ENCODE measurements at regions not wholly inside any gene's neighbourhood (a gene's known extent, or its start where the extent isn't known, plus 50 kb on each side); places are given as distances from the start of the nearest gene placed in this dataset.
"Not testable (repeated sequence)": the region's sequence is repeated elsewhere in the genome, so short reads cannot be mapped to it uniquely, and the experiment has no call there.

GRCh38 chr6:81026041-81026553 is 726.4 kb downstream of the TENT5A start:
- no peak for DNase-seq (ENCODE audit: extremely low spot score)
- H3K36me3 ChIP-seq (ENCODE audit: insufficient read depth): no peaks in the 10 kb centered on the region
- 80% methylated on average over 2 of the region's 2 CpGs for WGBS

DNA sequence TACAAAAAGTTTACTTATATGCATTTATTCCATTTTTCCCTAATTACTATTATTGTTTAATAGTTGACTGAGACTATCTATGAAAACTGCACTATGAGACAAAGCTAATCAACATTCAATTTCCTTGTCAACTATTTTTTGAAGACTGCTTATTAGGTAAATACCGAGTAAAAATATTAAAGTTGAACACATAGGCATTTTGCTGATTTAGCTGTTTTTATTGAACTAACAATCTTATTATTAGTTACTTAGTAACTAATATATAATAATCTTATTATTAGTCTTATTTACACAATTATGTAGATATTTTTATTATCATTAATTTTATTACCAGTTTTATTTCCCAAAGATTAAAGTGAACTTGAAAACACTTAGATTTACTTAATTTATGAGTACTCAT is 728.8 kb downstream of the TENT5A start:
- 96% methylated on average over 1 of the region's 1 CpG for WGBS
- H3K27ac ChIP-seq (ENCODE audit: low read depth): no peak overlapping the region

More at GRCh38 chr6:81026041-81026553, 726.4 kb downstream of the TENT5A start:
- Histone ChIP-seq H3K4me3 (ENCODE audit: low read depth, low read length) (no peak overlapping the region), H3K27ac (ENCODE audit: low read depth) (no peak overlapping the region), H3K4me1 (ENCODE audit: insufficient read depth) (no peaks in the 10 kb centered on the region)

DNA sequence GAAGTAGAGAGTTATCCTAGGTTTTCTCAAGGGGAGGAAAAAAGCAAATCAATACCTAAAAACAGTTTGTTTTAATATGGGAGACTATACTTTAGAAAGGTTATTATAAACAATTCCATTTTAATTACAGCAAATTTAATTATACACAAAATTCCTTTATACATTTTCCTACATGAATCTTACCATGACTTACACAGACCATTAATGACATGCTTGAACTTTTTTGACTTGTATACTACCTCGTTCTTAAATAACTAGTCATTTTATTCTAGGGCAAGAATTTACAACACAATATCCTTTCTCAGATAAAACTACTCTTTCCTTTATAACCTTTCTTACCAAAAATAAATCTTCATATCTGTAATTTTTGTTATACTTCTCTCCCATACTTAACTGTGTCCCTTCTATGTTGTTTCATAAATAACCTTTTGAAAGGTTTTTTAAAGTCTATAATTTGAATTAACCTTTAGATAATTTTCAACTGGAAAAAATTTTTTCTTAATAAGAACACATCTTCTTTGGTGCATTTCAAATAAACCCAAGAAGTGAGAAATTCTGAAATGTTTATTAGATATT is 729.4 kb downstream of the TENT5A start:
- Histone ChIP-seq H3K4me1 (ENCODE audit: insufficient read depth) (no peaks in the 10 kb centered on the region), H3K36me3 (ENCODE audit: insufficient read depth) (no peaks in the 10 kb centered on the region), H3K4me3 (ENCODE audit: low read depth, low read length) (no peak overlapping the region), H3K27ac (ENCODE audit: low read depth) (no peak overlapping the region)
- DNase-seq (ENCODE audit: extremely low spot score): no peak
- WGBS: 81% methylated on average over 1 of the region's 1 CpG

More for the DNA sequence above, 728.8 kb downstream of the TENT5A start:
- no peak overlapping the region for H3K4me3 ChIP-seq (ENCODE audit: low read depth, low read length)
- H3K36me3 ChIP-seq (ENCODE audit: insufficient read depth): no peaks in the 10 kb centered on the region
- no peaks in the 10 kb centered on the region for H3K4me1 ChIP-seq (ENCODE audit: insufficient read depth)
- DNase-seq (ENCODE audit: extremely low spot score): no peak

DNA sequence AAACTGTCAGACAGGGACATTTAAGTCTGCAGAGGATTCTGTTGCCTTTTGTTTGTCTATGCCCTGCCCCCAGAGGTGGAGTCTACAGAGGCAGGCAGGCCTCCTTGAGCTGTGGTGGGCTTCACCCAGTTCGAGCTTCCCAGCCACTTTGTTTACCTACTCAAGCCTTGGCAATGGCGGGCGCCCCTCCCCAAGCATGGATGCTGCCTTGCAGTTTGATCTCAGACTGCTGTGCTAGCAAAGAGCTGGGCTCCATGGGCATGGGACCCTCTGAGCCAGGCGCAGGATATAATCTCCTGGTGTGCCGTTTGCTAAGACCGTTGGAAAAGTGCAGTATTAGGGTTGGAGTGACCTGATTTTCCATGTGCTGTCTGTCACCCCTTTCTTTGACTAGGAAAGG is 734.9 kb downstream of the TENT5A start:
- WGBS: 92% methylated on average over 6 of the region's 6 CpGs

DNA sequence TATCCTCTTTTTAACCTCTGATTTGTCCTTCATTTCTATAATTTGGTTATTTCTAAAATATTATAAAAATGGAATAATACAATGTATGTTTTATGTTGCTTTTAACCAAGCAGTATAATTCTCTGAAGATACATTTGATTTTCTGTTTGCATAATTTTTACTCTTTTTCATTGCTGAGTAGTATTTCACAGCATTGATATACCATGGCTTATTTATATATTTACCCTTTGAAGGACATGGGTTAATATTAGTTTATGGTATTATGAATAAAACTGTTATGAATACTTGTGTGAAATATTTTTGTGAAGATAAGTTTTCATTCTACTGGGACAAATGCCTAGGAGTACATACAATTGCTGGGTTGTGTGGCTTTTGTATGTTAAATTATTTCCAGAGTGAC is 748.6 kb downstream of the TENT5A start:
- no peak for DNase-seq (ENCODE audit: extremely low spot score)
- Histone ChIP-seq H3K36me3 (ENCODE audit: insufficient read depth) (no peaks in the 10 kb centered on the region), H3K27ac (ENCODE audit: low read depth) (no peak overlapping the region), H3K4me1 (ENCODE audit: insufficient read depth) (no peaks in the 10 kb centered on the region), H3K4me3 (ENCODE audit: low read depth, low read length) (no peak overlapping the region)

More for the DNA sequence above, 734.9 kb downstream of the TENT5A start:
- not testable (repeated sequence) for H3K36me3 ChIP-seq (ENCODE audit: insufficient read depth); H3K4me1 ChIP-seq (ENCODE audit: insufficient read depth); H3K4me3 ChIP-seq (ENCODE audit: low read depth, low read length); DNase-seq (ENCODE audit: extremely low spot score); H3K27ac ChIP-seq (ENCODE audit: low read depth)

GRCh38 chr6:81003156-81003555 is 749.3 kb downstream of the TENT5A start:
- no peak for DNase-seq (ENCODE audit: extremely low spot score)
- no peak overlapping the region for H3K27ac ChIP-seq (ENCODE audit: low read depth)
- H3K4me3 ChIP-seq (ENCODE audit: low read depth, low read length): no peak overlapping the region
- H3K36me3 ChIP-seq (ENCODE audit: insufficient read depth): no peaks in the 10 kb centered on the region
- 49% methylated on average over 2 of the region's 2 CpGs for WGBS
- H3K4me1 ChIP-seq (ENCODE audit: insufficient read depth): no peaks in the 10 kb centered on the region

DNA sequence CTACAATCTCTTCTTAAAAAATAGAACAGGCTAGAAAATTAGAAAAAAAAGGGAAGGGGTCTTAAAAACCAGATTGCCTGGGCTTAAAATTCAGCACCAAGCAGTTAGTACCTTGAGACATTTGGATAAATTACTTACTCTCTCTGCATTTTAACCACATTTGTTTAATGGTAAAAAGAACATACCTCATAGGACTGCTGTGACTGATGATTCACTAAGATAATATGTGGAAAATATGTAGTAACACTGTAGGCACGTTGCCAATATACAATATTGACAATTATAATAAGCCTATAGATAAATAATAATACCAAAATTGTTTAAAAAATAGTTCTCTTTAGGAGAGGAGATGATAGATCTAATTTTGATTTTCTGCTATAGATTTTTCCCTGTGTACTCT is 750.4 kb downstream of the TENT5A start:
- Histone ChIP-seq H3K4me1 (ENCODE audit: insufficient read depth) (no peaks in the 10 kb centered on the region), H3K36me3 (ENCODE audit: insufficient read depth) (no peaks in the 10 kb centered on the region), H3K4me3 (ENCODE audit: low read depth, low read length) (no peak overlapping the region), H3K27ac (ENCODE audit: low read depth) (no peak overlapping the region)
- 45% methylated on average over 1 of the region's 1 CpG for WGBS
- no peak for DNase-seq (ENCODE audit: extremely low spot score)

DNA sequence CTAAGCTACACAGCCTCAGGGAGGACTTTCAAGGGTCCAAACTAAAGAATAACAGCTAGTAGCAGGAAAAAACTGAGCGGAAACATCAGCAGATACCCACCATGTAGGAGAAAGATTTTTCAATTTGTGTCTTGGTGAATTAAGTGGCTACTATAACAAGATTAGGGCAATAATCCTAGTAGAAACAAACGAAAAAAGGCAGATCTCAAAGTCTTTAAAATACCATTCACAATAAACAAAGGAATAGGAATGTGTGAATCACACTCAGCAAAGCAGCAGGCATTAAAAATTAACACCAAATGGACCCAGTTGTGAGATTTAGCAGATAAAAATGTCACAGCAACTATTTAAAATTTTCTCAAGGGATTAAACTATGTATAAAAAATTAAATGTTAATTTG is 761.2 kb downstream of the TENT5A start:
- DNase-seq (ENCODE audit: extremely low spot score): no peak
- no peak overlapping the region for H3K27ac ChIP-seq (ENCODE audit: low read depth)
- no peaks in the 10 kb centered on the region for H3K4me1 ChIP-seq (ENCODE audit: insufficient read depth)
- H3K4me3 ChIP-seq (ENCODE audit: low read depth, low read length): no peak overlapping the region
- H3K36me3 ChIP-seq (ENCODE audit: insufficient read depth): no peaks in the 10 kb centered on the region
- 62% methylated on average over 2 of the region's 2 CpGs for WGBS

DNA sequence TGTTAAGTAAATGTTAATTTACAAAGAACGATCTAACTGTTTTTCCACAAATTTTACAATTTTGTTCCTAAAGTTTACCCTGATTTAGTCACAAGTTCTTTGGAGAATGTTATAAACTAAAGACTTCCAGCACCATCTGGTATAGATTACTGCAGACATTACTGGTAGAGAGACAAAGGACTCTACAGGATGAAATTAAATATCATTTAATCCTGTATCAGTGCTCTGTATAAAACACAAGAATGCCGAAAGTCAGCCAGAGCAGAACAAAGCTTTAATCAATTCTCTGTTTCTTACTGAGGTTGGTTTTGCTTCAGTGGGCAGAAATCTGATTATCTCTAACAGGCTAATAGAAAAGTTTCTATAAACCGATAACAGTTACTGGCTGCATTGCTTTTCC is 763.6 kb downstream of the TENT5A start:
- Histone ChIP-seq H3K36me3 (ENCODE audit: insufficient read depth) (no peaks in the 10 kb centered on the region), H3K4me1 (ENCODE audit: insufficient read depth) (no peaks in the 10 kb centered on the region), H3K27ac (ENCODE audit: low read depth) (no peak overlapping the region), H3K4me3 (ENCODE audit: low read depth, low read length) (no peak overlapping the region)
- WGBS: 58% methylated on average over 3 of the region's 3 CpGs
- no peak for DNase-seq (ENCODE audit: extremely low spot score)

DNA sequence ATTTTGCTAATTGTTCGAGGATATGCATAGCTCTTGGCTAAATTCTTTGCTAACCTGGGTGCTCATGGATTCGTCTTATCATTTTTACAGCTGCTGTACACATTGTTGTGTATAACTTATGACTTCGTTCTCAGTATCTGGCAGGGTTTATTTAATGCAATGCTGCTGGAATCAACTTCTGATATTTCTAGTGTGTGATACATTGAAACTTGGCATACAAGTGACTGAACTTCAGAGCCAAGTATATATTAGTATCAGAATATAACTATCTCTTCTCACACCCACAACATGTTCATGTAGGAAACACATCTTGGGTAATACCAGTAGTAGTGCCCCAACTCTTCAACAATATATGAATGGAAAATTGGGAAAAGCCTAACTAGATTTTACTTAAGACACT is 764.2 kb downstream of the TENT5A start:
- WGBS: 39% methylated on average over 3 of the region's 3 CpGs
- Histone ChIP-seq H3K36me3 (ENCODE audit: insufficient read depth) (no peaks in the 10 kb centered on the region), H3K27ac (ENCODE audit: low read depth) (no peak overlapping the region), H3K4me3 (ENCODE audit: low read depth, low read length) (no peak overlapping the region), H3K4me1 (ENCODE audit: insufficient read depth) (no peaks in the 10 kb centered on the region)
- DNase-seq (ENCODE audit: extremely low spot score): no peak

GRCh38 chr6:80981226-80981625 is 771.3 kb downstream of the TENT5A start:
- not testable (repeated sequence) for H3K4me1 ChIP-seq (ENCODE audit: insufficient read depth); H3K27ac ChIP-seq (ENCODE audit: low read depth); H3K36me3 ChIP-seq (ENCODE audit: insufficient read depth); H3K4me3 ChIP-seq (ENCODE audit: low read depth, low read length); DNase-seq (ENCODE audit: extremely low spot score)
- WGBS: 96% methylated on average over 2 of the region's 2 CpGs

DNA sequence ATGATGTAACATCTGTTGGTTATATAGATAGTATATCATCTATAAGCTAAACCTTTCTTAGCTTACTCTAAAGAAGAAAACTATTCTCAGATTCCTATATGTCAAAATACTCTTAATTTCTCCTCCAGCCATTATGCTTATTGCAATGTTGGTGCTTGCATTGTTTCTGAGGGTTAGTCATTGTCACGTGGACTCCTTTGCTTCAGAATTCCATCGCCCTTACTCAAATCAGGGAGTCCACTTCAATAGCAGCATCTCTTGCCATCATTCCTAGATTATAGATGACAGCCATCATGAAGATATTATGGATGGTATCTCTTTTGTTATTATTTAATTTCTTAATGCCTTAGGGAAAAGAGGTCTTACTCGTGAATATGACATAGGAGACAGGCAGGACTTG is 776.1 kb downstream of the TENT5A start:
- Histone ChIP-seq H3K4me1 (ENCODE audit: insufficient read depth) (no peaks in the 10 kb centered on the region), H3K4me3 (ENCODE audit: low read depth, low read length) (no peak overlapping the region), H3K27ac (ENCODE audit: low read depth) (no peak overlapping the region), H3K36me3 (ENCODE audit: insufficient read depth) (no peaks in the 10 kb centered on the region)
- no peak for DNase-seq (ENCODE audit: extremely low spot score)
- 87% methylated on average over 3 of the region's 3 CpGs for WGBS

DNA sequence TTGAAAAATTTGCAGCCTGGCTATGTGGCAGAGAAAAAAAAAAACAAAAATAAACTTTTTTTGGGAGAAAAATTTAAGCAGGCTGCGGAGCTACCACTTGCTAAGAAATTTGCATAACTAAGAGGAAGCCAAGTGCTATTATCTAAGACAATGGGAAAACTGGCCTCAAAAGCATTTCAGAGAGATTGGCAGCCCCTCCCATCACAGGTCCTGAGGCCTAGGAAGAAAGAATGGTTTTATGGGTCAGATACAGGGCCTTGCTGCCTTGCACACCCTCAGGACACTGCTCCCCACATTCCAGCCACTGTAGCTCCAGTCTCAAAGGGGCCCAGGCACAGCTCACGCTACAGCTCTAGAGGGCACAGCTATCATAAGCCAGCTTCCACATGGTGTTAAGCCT is 777.9 kb downstream of the TENT5A start:
- DNase-seq (ENCODE audit: extremely low spot score): no peak
- WGBS: 95% methylated on average over 2 of the region's 2 CpGs
- Histone ChIP-seq H3K36me3 (ENCODE audit: insufficient read depth) (no peaks in the 10 kb centered on the region), H3K27ac (ENCODE audit: low read depth) (no peak overlapping the region), H3K4me3 (ENCODE audit: low read depth, low read length) (no peak overlapping the region), H3K4me1 (ENCODE audit: insufficient read depth) (no peaks in the 10 kb centered on the region)

DNA sequence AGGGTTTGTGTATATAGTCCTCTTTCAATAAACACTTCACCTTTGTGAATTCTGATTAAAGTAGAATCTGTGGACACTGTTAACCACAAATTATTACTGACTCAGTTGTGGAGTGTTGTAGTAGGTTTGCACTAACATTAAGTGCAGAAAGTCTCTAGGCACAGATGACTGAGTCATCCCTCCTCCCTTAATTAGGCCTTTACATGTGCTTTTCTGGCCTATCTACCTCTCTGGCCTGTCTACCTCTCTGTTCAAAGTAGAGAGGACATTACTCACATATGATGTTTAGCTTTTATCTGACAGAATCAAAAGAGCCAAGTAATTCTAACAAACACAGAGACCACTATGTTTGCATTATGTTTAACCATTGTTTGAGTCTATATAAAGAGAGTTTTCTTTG is 783.0 kb downstream of the TENT5A start:
- no peak overlapping the region for H3K4me3 ChIP-seq (ENCODE audit: low read depth, low read length)
- H3K4me1 ChIP-seq (ENCODE audit: insufficient read depth): no peaks in the 10 kb centered on the region
- H3K27ac ChIP-seq (ENCODE audit: low read depth): no peak overlapping the region
- no peak for DNase-seq (ENCODE audit: extremely low spot score)
- no peaks in the 10 kb centered on the region for H3K36me3 ChIP-seq (ENCODE audit: insufficient read depth)

DNA sequence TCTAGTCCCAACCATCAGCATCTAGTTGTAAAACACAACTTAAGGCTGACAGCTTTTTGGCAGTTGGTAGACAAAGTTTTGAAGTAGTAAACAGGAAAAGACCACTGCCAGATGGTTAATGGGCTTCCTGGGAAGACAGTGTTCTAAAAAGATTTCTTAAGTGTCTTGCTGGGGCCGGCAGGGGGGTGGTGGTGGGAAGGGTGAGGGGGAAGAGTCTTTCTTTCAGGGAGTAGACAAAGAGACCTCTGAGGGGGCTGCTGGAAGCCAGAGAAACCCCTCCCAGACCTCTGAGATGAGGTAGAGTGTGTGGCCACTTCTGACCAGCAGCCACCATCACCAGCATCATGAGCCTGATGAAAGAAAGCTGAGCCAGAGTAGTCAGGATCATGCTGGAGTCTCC is 784.9 kb downstream of the TENT5A start:
- Histone ChIP-seq H3K27ac (ENCODE audit: low read depth) (no peak overlapping the region), H3K36me3 (ENCODE audit: insufficient read depth) (no peaks in the 10 kb centered on the region), H3K4me3 (ENCODE audit: low read depth, low read length) (no peak overlapping the region), H3K4me1 (ENCODE audit: insufficient read depth) (no peaks in the 10 kb centered on the region)
- no peak for DNase-seq (ENCODE audit: extremely low spot score)
- WGBS: 37% methylated on average over 1 of the region's 1 CpG

Data from urinary bladder (tissue), 3 donors.